ENCODE measurements at regions not wholly inside any gene's neighbourhood (a gene's known extent, or its start where the extent isn't known, plus 50 kb on each side); places are given as distances from the start of the nearest gene placed in this dataset.

GRCh38 chr2:52395912-52396311, 1364.0 kb upstream of the NRXN1 start:
- no peak for TF ChIP-seq TAF1 (IDR thresholded peaks at IDR 0.05; ENCODE audit: borderline replicate concordance, insufficient read depth, low read length)
- TF ChIP-seq, protein P1, sequence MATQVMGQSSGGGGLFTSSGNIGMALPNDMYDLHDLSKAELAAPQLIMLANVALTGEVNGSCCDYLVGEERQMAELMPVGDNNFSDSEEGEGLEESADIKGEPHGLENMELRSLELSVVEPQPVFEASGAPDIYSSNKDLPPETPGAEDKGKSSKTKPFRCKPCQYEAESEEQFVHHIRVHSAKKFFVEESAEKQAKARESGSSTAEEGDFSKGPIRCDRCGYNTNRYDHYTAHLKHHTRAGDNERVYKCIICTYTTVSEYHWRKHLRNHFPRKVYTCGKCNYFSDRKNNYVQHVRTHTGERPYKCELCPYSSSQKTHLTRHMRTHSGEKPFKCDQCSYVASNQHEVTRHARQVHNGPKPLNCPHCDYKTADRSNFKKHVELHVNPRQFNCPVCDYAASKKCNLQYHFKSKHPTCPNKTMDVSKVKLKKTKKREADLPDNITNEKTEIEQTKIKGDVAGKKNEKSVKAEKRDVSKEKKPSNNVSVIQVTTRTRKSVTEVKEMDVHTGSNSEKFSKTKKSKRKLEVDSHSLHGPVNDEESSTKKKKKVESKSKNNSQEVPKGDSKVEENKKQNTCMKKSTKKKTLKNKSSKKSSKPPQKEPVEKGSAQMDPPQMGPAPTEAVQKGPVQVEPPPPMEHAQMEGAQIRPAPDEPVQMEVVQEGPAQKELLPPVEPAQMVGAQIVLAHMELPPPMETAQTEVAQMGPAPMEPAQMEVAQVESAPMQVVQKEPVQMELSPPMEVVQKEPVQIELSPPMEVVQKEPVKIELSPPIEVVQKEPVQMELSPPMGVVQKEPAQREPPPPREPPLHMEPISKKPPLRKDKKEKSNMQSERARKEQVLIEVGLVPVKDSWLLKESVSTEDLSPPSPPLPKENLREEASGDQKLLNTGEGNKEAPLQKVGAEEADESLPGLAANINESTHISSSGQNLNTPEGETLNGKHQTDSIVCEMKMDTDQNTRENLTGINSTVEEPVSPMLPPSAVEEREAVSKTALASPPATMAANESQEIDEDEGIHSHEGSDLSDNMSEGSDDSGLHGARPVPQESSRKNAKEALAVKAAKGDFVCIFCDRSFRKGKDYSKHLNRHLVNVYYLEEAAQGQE (IDR thresholded peaks at IDR 0.05; ENCODE audit: insufficient read depth in 1 of 2, low read depth in 2 of 2, low read length in 2 of 2) = no peak
- TF ChIP-seq POLR2AphosphoS5 (IDR thresholded peaks at IDR 0.05; ENCODE audit: low read depth, low read length) = no peak

All from PFSK-1 (cell line).